AG04449 (cell line): ENCODE measurements at regions not wholly inside any gene's neighbourhood (a gene's known extent, or its start where the extent isn't known, plus 50 kb on each side); places are given as distances from the start of the nearest gene placed in this dataset.
A peak's percentile ranks its signal among the peaks of the same experiment; 100 is the strongest.

Source experiments
- CTCF ChIA-PET: fragments of 350-600 bp; formaldehyde crosslinking; extraction: SDS; loops from one replicate; lab custom pipeline; 2021; ENCODE audit warnings: antibody characterized with exemption; lab: Yijun Ruan, JAX
- POLR2A ChIA-PET: fragments of 400-600, 350-600 bp; formaldehyde crosslinking; extraction: SDS; loops from one replicate; lab custom pipeline; 2020; ENCODE audit warnings: antibody characterized with exemption, inconsistent platforms; lab: Yijun Ruan, JAX
- DNase-seq: peaks from one replicate; pipeline ENCODE4 v3.0.0-alpha.2; 2010; ENCODE audit warnings: low read depth, low spot score
- H3K4me3 ChIP-seq: 2 replicates; pipeline ENCODE4 v1.5.1; 2011; ENCODE audit warnings: low read depth, mild to moderate bottlenecking, control low read depth, low read length
- TF ChIP-seq, protein P1 (sequence below): IDR thresholded peaks from one replicate; pipeline ENCODE4 v1.5.1; 2011; ENCODE audit warnings: mild to moderate bottlenecking, moderate library complexity, low read length, control low read depth, inconsistent platforms; ENCODE audit not compliant: insufficient read depth; ENCODE audit errors: missing control alignments

DNA sequence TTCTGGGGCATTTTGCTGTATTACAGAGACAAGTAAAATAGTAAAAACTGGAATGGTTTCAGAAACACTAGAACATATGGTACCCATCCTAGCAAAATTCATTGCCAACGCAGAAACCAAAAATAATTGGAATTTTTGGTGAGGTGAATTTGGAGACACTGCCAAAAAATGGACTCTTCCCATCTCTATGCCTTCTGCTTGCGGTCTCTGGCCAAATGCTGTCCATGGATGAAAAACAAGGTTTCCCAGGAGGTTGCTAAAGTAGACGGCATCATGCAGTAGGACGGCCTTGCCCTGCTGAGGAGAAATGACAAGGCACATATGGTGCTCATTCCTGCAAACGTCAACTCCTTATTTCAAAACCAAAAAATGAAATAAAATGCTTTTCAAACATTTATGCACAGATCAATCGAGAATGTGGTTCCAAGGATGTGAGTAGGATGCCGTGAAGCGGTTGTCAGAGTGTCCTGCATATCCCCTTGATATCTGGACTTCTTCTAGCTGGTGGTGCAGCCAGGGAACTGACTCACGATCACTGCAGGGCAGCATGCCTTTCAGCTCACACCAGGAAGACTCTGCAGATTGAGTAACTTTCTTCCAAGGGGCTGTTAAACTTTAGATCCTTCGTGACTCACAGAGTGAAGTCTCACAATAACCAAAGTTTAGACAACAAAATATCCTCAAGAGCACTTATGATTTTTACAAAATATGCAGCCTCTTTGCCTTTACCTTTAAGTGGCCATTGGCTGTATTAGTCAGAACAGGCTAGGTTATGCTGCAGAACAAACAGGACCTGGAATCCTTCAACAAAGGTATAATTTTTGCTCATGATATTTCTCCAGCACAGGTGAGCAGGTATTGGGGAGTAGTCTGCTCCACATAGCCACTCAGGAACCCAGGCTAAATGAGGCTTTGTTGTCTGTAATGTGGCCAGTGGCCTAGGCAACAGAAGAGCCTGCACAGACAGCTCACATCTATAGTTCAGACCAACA is 149.4 kb upstream of the NDUFV2 start:
- CTCF ChIA-PET, result interaction anchor here (1.5 kb wide), 1 partner anchor 29 kb away, joined by 4 read pairs; no protein-coding TSS in a partner anchor
- peak; percentile 86 for DNase-seq
- TF ChIP-seq, protein P1, sequence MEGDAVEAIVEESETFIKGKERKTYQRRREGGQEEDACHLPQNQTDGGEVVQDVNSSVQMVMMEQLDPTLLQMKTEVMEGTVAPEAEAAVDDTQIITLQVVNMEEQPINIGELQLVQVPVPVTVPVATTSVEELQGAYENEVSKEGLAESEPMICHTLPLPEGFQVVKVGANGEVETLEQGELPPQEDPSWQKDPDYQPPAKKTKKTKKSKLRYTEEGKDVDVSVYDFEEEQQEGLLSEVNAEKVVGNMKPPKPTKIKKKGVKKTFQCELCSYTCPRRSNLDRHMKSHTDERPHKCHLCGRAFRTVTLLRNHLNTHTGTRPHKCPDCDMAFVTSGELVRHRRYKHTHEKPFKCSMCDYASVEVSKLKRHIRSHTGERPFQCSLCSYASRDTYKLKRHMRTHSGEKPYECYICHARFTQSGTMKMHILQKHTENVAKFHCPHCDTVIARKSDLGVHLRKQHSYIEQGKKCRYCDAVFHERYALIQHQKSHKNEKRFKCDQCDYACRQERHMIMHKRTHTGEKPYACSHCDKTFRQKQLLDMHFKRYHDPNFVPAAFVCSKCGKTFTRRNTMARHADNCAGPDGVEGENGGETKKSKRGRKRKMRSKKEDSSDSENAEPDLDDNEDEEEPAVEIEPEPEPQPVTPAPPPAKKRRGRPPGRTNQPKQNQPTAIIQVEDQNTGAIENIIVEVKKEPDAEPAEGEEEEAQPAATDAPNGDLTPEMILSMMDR, result peak; percentile 27
- no peak overlapping the region for H3K4me3 ChIP-seq
- POLR2A ChIA-PET, result no interaction called here

GRCh38 chr18:8957731-8958130 is 144.8 kb upstream of the NDUFV2 start:
- no peak for DNase-seq
- no peak overlapping the region for H3K4me3 ChIP-seq
- ChIA-PET CTCF (interaction anchor here (1.1 kb wide), 1 partner anchor 12 kb away, joined by 3 read pairs; no protein-coding TSS in a partner anchor), POLR2A (no interaction called here)
- TF ChIP-seq, protein P1, result no peak

DNA sequence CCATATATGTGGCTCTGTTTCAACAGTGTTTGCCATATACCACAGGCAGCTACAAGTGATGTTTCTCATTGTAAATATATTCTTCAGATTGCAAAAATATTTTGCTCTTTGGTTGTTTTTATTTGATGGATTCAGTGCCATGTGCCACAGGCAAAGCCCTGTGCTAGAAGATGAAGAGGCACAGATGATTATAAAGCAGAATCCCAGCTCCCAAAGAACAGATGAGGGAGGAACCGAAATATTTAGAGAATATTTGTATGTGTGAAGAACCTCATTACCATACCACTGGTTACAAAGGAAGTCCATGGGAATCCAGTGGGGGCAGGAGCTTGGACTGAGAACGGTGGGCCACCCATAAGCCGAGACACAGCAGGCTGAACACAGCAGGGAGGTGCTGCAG is 143.8 kb upstream of the NDUFV2 start:
- no peak for DNase-seq
- ChIA-PET POLR2A (no interaction called here), CTCF (interaction anchor here (1.3 kb wide), 1 partner anchor 263 kb away, joined by 4 read pairs; no protein-coding TSS in a partner anchor)
- TF ChIP-seq, protein P1, result no peak
- H3K4me3 ChIP-seq, result no peak overlapping the region

GRCh38 chr18:8959551-8960135 is 142.9 kb upstream of the NDUFV2 start:
- ChIA-PET POLR2A (interaction anchor here (0.5 to 1.3 kb wide), 2 partner anchors 11 to 255 kb away, joined by 3 to 5 read pairs; no protein-coding TSS in a partner anchor), CTCF (interaction anchor here (1.1 to 1.3 kb wide), 3 partner anchors 10 to 129 kb away, joined by 3 to 5 read pairs (median 5); no protein-coding TSS in a partner anchor)
- TF ChIP-seq, protein P1, result no peak
- no peak for DNase-seq
- no peak overlapping the region for H3K4me3 ChIP-seq

DNA sequence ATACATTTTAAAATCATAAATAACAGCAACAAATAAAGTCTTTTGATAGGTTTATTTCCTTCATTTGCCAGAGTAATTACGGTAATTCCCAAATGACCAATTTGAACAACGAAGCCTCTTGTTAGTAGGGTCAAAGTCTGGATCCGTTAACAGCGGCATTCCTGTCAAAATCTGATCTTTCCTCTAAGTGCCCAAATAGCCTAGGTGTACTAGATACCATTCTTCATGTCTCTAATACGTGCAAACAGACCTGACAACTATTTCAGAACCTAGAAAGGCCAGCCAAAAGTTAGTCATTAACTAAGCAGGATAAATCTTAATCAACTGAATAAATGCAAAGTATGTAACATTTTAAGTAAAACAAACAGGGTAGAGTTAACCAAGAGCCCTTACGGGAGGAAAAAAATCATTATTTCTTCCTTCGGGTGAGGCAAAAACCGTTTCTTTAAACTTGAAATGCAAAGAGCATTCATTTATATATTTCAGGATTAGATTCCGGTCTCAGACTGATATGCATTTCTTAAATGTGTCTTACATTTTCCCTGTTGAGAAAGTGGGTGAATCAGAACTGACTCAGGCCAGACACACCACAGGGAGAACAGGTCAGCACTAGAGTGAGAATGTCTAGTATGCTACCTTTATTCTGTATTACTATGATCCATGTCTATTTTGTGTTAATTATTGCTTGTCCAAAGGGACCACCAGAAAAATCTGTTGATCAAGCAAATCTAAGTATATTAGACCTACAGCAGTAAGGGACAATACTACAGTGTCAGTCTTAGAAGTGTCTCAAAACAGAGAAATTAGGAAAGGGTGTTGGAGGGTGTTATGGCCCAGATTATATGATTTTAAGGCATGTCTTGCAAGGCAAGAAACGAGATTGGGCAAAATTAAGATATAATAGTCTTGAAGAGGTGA is 141.5 kb upstream of the NDUFV2 start:
- DNase-seq, result no peak
- ChIA-PET POLR2A (no interaction called here), CTCF (interaction anchor here (1.3 kb wide), 1 partner anchor 12 kb away, joined by 5 read pairs; no protein-coding TSS in a partner anchor)
- TF ChIP-seq, protein P1, result no peak
- no peak overlapping the region for H3K4me3 ChIP-seq
